Stimulated activated CD8-positive, alpha-beta memory T cell treated with anti-CD3 and anti-CD28 coated beads, Interleukin-7, amount 100 ng/mL, for 24 hours (primary cell): ENCODE measurements at regions not wholly inside any gene's neighbourhood (a gene's known extent, or its start where the extent isn't known, plus 50 kb on each side); places are given as distances from the start of the nearest gene placed in this dataset.
"Not testable (repeated sequence)": the region's sequence is repeated elsewhere in the genome, so short reads cannot be mapped to it uniquely, and the experiment has no call there.

Source experiments
- DNase-seq: peaks from one replicate; pipeline ENCODE4 v3.0.0-alpha.2; 2020; ENCODE audit warnings: low read depth

- DNase-seq: no peak
These were observed 1589.5 kb upstream of the PIK3C3 start for GRCh38 chr18:40365526-40365925.

- DNase-seq: no peak
These were observed 1594.5 kb upstream of the PIK3C3 start for GRCh38 chr18:40360558-40360957.

GRCh38 chr18:40357536-40357935 is 1597.5 kb upstream of the PIK3C3 start:
- DNase-seq: no peak

GRCh38 chr18:40356168-40356567 is 1598.9 kb upstream of the PIK3C3 start:
- no peak for DNase-seq

GRCh38 chr18:40355726-40356125 is 1599.3 kb upstream of the PIK3C3 start:
- DNase-seq: no peak

GRCh38 chr18:40348196-40348595 is 1606.8 kb upstream of the PIK3C3 start:
- no peak for DNase-seq

- DNase-seq: no peak
These were observed 1607.8 kb upstream of the PIK3C3 start for GRCh38 chr18:40347261-40347660.

GRCh38 chr18:40346146-40346545 is 1608.9 kb upstream of the PIK3C3 start:
- no peak for DNase-seq

- no peak for DNase-seq
These were observed 1613.3 kb upstream of the PIK3C3 start for GRCh38 chr18:40341701-40342100.

- no peak for DNase-seq
These were observed 1616.8 kb upstream of the PIK3C3 start for GRCh38 chr18:40338284-40338683.

GRCh38 chr18:40326985-40327384 is 1628.0 kb upstream of the PIK3C3 start:
- DNase-seq: no peak

GRCh38 chr18:40325988-40326387 is 1629.0 kb upstream of the PIK3C3 start:
- DNase-seq: no peak

- DNase-seq: no peak
These were observed 1640.8 kb upstream of the PIK3C3 start for GRCh38 chr18:40314199-40314598.

GRCh38 chr18:40313030-40313642 is 1641.9 kb upstream of the PIK3C3 start:
- DNase-seq: no peak

- DNase-seq: no peak
These were observed 1647.4 kb upstream of the PIK3C3 start for GRCh38 chr18:40307627-40308026.

- DNase-seq: no peak
These were observed 1658.2 kb upstream of the PIK3C3 start for GRCh38 chr18:40296717-40297413.

GRCh38 chr18:40292985-40293710 is 1661.9 kb upstream of the PIK3C3 start:
- no peak for DNase-seq

GRCh38 chr18:40283560-40283959 is 1671.5 kb upstream of the PIK3C3 start:
- DNase-seq: no peak

GRCh38 chr18:40281356-40281755 is 1673.7 kb upstream of the PIK3C3 start:
- DNase-seq: not testable (repeated sequence)

- DNase-seq: no peak
These were observed 1680.3 kb upstream of the PIK3C3 start for GRCh38 chr18:40274618-40275196.

- DNase-seq: no peak
These were observed 1682.3 kb upstream of the PIK3C3 start for GRCh38 chr18:40272630-40273231.

- DNase-seq: no peak
These were observed 1695.8 kb upstream of the PIK3C3 start for GRCh38 chr18:40259115-40259835.
